ENCODE measurements at regions not wholly inside any gene's neighbourhood (a gene's known extent, or its start where the extent isn't known, plus 50 kb on each side); places are given as distances from the start of the nearest gene placed in this dataset.

DNA sequence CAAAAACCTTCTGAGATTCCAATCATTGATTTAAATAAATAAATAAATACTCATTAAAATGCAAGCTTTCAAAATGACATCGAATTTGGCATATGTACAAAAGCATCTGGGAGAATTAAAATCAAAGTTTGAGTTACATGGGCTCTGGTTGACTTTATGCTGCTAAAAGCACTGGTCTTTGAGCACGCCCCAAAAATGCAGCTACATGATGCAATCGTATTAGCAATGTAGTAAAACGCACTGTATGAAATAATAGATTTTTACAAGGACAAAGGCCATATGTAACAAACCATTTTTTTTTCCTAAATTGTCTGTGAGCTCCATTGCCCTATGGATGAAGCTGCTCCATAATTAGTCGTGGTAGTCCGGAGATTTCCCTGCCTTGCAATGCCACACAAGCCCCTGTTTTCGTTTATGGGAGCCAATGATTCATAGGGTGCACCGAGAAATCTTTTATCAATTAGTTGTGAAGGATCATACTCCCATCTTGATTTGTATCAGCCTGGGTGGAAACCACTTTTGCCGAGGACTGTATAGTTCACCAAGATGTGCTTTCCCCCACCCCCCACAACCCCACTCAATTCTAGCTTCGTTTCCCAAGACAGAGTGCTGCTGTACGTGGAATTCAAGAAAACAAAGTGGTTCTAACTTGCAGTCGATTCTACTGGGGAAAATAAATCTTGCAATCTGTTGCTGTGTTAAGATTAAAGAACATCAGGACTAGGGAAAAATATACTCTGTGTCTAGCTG is 268.4 kb downstream of the IRS1 start:
- Histone ChIP-seq H3K4me1 (no peaks in the 10 kb centered on the region), H3K27ac (no peak overlapping the region), H3K4me3 (no peak overlapping the region), H3K36me3 (no peaks in the 10 kb centered on the region), H3K27me3 (no peaks in the 10 kb centered on the region), H3K9me3 (no peaks in the 10 kb centered on the region)
- intact Hi-C loops (cut with DNase I; ENCODE audit: low total_unique reads), result no loop called here
- DNase-seq, result no peak
- TF ChIP-seq, protein P1, sequence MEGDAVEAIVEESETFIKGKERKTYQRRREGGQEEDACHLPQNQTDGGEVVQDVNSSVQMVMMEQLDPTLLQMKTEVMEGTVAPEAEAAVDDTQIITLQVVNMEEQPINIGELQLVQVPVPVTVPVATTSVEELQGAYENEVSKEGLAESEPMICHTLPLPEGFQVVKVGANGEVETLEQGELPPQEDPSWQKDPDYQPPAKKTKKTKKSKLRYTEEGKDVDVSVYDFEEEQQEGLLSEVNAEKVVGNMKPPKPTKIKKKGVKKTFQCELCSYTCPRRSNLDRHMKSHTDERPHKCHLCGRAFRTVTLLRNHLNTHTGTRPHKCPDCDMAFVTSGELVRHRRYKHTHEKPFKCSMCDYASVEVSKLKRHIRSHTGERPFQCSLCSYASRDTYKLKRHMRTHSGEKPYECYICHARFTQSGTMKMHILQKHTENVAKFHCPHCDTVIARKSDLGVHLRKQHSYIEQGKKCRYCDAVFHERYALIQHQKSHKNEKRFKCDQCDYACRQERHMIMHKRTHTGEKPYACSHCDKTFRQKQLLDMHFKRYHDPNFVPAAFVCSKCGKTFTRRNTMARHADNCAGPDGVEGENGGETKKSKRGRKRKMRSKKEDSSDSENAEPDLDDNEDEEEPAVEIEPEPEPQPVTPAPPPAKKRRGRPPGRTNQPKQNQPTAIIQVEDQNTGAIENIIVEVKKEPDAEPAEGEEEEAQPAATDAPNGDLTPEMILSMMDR (IDR thresholded peaks at IDR 0.05), result no peak

DNA sequence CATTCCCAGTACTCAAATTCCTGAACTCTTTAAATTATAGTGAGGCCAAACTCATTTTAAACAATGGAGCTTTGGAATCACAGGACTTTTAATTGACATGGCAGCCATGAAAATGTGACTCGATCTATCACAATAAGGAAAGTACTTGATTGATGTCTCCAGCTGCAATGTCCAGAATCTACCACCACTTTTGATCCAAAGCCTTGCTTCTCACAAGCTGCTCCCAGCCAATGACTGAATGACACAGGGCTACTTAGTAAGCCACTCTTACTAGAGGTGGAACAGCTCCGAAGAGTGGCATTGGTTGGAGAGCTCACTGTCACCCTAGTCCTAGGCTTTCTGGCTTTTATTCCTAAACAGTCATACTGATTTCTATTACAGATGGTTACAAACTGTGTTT is 270.1 kb downstream of the IRS1 start:
- no peak overlapping the region for H3K4me3 ChIP-seq
- no peak for DNase-seq
- TF ChIP-seq, protein P1 (IDR thresholded peaks at IDR 0.05), result no peak
- H3K36me3 ChIP-seq, result no peaks in the 10 kb centered on the region
- intact Hi-C loops (cut with DNase I; ENCODE audit: low total_unique reads), result no loop called here
- H3K4me1 ChIP-seq, result peaks cover 0 to 4% (median 0%) of the 10 kb centered on the region in 4 donors
- H3K27me3 ChIP-seq, result no peaks in the 10 kb centered on the region
- no peak overlapping the region for H3K27ac ChIP-seq
- H3K9me3 ChIP-seq, result no peaks in the 10 kb centered on the region

GRCh38 chr2:226526716-226527115 is 272.9 kb downstream of the IRS1 start:
- no peak for DNase-seq
- no peaks in the 10 kb centered on the region for H3K9me3 ChIP-seq
- H3K27ac ChIP-seq, result no peak overlapping the region
- intact Hi-C loops (cut with DNase I; ENCODE audit: low total_unique reads), result no loop called here
- H3K4me1 ChIP-seq, result peaks cover 0 to 12% (median 0%) of the 10 kb centered on the region in 4 donors
- TF ChIP-seq, protein P1 (IDR thresholded peaks at IDR 0.05), result no peak
- no peak overlapping the region for H3K4me3 ChIP-seq
- no peaks in the 10 kb centered on the region for H3K36me3 ChIP-seq
- no peaks in the 10 kb centered on the region for H3K27me3 ChIP-seq

GRCh38 chr2:226524381-226524843 is 275.2 kb downstream of the IRS1 start:
- Histone ChIP-seq H3K36me3 (no peaks in the 10 kb centered on the region), H3K27ac (peak overlapping the region in 1 of 2 donors; percentile 5), H3K27me3 (no peaks in the 10 kb centered on the region), H3K4me3 (no peak overlapping the region), H3K4me1 (peaks cover 0 to 12% (median 0%) of the 10 kb centered on the region in 4 donors), H3K9me3 (no peaks in the 10 kb centered on the region)
- TF ChIP-seq, protein P1 (IDR thresholded peaks at IDR 0.05), result no peak
- DNase-seq, result no peak
- intact Hi-C loops (cut with DNase I; ENCODE audit: low total_unique reads), result no loop called here

DNA sequence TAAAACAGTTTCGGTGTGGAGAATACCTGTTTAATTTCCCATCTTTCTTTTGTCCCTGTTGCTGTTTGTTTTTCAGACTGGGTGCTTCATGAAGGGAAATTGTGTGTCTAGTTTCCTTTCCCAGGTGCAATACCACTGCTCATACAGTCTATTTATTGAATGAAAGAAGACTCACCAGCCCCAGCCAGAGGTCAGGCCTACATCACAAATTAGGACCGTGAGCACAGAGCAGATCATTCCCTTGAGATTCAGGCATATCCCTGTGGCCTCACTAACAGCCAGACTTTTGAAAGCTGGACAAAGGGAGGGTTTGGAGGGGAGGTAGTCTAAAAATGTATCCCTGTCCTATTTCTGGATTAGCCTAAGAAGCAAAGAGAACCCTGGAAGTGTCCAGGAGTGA is 278.9 kb downstream of the IRS1 start:
- H3K27ac ChIP-seq, result no peak overlapping the region
- no peaks in the 10 kb centered on the region for H3K27me3 ChIP-seq
- peaks cover 0 to 6% (median 0%) of the 10 kb centered on the region in 3 donors for H3K9me3 ChIP-seq
- DNase-seq, result no peak
- TF ChIP-seq, protein P1 (IDR thresholded peaks at IDR 0.05), result no peak
- H3K4me3 ChIP-seq, result no peak overlapping the region
- H3K4me1 ChIP-seq, result peaks cover 0 to 12% (median 0%) of the 10 kb centered on the region in 4 donors
- intact Hi-C loops (cut with DNase I; ENCODE audit: low total_unique reads), result no loop called here
- H3K36me3 ChIP-seq, result no peaks in the 10 kb centered on the region
